IPS-20b (cell line): ENCODE measurements at regions not wholly inside any gene's neighbourhood (a gene's known extent, or its start where the extent isn't known, plus 50 kb on each side); places are given as distances from the start of the nearest gene placed in this dataset.

Experiments
- H3K27ac ChIP-seq: one replicate; pipeline ENCODE4 v1.5.1; 2013; ENCODE audit warnings: low read length
- H3K27me3 ChIP-seq: 2 replicates; pipeline ENCODE4 v1.6.1; 2013; ENCODE audit warnings: mild to moderate bottlenecking, low read length, inconsistent platforms; ENCODE audit not compliant: insufficient read depth
- H3K36me3 ChIP-seq: 2 replicates; pipeline ENCODE4 v1.6.1; 2013; ENCODE audit warnings: low read depth, mild to moderate bottlenecking, inconsistent platforms, low read length, moderate library complexity; ENCODE audit not compliant: insufficient read depth
- H3K4me1 ChIP-seq: 2 replicates; pipeline ENCODE4 v1.6.1; 2013; ENCODE audit warnings: mild to moderate bottlenecking, control low read depth, inconsistent platforms, low read length, moderate library complexity; ENCODE audit not compliant: insufficient read depth
- H3K4me3 ChIP-seq: 2 replicates; pipeline ENCODE4 v1.5.1; 2013; ENCODE audit warnings: mild to moderate bottlenecking, low read length, inconsistent platforms
- H3K9ac ChIP-seq: 2 replicates; pipeline ENCODE4 v1.6.1; 2013; ENCODE audit warnings: low read depth, mild to moderate bottlenecking, inconsistent platforms, low read length, moderate library complexity
- H3K9me3 ChIP-seq: 2 replicates; pipeline ENCODE4 v1.6.1; 2013; ENCODE audit warnings: mild to moderate bottlenecking, low read depth, low read length, inconsistent platforms; ENCODE audit not compliant: insufficient read depth

DNA sequence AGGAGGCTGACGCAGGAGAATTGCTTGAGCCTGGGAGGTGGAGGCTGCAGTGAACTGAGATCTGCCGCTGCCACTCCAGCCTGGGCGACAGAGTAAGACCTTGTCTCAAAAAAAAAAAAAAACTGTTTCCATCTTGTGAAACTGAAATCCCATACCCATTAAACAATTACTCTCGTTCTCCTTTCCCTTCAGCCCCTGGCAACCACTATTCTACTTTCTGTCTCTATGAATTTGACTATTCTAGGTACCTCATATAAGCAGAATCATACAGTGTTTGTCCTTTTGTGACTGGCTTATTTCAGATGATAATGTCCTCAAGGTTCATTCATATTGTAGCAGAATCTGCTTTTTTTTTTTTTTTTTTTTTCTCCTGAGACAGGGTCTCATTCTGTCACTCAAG lies 51.5 kb upstream of the UBE2E1 start:
- H3K4me1 ChIP-seq = peaks cover 9% of the 10 kb centered on the region; the same call in 1 of the 2 replicates
- H3K27me3 ChIP-seq = peaks cover 6% of the 10 kb centered on the region; the same call in 1 of the 2 replicates

More for the DNA sequence above, 51.5 kb upstream of the UBE2E1 start:
- no peak overlapping the region for H3K27ac ChIP-seq
- no peak overlapping the region for H3K9ac ChIP-seq
- no peaks in the 10 kb centered on the region for H3K9me3 ChIP-seq
- H3K4me3 ChIP-seq = no peak overlapping the region
- H3K36me3 ChIP-seq = no peaks in the 10 kb centered on the region
